ENCODE measurements at regions not wholly inside any gene's neighbourhood (a gene's known extent, or its start where the extent isn't known, plus 50 kb on each side); places are given as distances from the start of the nearest gene placed in this dataset.

GRCh38 chr4:71857713-71858451, 74.0 kb upstream of the GC start:
- H3K4me1 ChIP-seq (replicated peaks; ENCODE audit: insufficient read depth), result no peaks in the 10 kb centered on the region
- ChIA-PET POLR2A (ENCODE audit: unreplicated experiment) (interaction anchor here (0.7 kb wide), 1 partner anchor 9 kb away, joined by 4 read pairs; no protein-coding TSS in a partner anchor), CTCF (no interaction called here)
- no TSS peak for BruUV-seq (replicated peaks)
- intact Hi-C loops (cut with micrococcal nuclease; ENCODE audit: unreplicated experiment), result no loop called here
- no peak overlapping the region for H3K4me3 ChIP-seq
- H4K20me1 ChIP-seq (ENCODE audit: insufficient read depth), result no peaks in the 10 kb centered on the region
- DNase-seq, result no peak
- H3K4me2 ChIP-seq, result no peak overlapping the region
- no peak overlapping the region for H3K27ac ChIP-seq
- TF ChIP-seq EZH2 (IDR thresholded peaks at IDR 0.05; ENCODE audit: low read depth) (no peak), CTCF (conservative IDR thresholded peaks at IDR 0.05) (no peak)
- H3K79me2 ChIP-seq (ENCODE audit: low read depth), result no peaks in the 10 kb centered on the region
- H3K9me3 ChIP-seq (ENCODE audit: insufficient read depth, low read depth), result no peaks in the 10 kb centered on the region
- H3K27me3 ChIP-seq (ENCODE audit: insufficient read depth, low read depth), result no peaks in the 10 kb centered on the region
- no peaks in the 10 kb centered on the region for H3K36me3 ChIP-seq (ENCODE audit: low read depth)
- no peaks in the 10 kb centered on the region for H3K9me2 ChIP-seq (ENCODE audit: insufficient read depth)
- no peaks in the 10 kb centered on the region for H3F3A ChIP-seq (ENCODE audit: insufficient read depth, low read depth)
- no peak overlapping the region for H2AFZ ChIP-seq

- no peak overlapping the region for H3K27ac ChIP-seq
- POLR2A ChIA-PET (ENCODE audit: unreplicated experiment), result no interaction called here
- no peaks in the 10 kb centered on the region for H3K9me3 ChIP-seq (ENCODE audit: insufficient read depth, low read depth)
- intact Hi-C loops (cut with micrococcal nuclease; ENCODE audit: unreplicated experiment), result no loop called here
- no peaks in the 10 kb centered on the region for H3F3A ChIP-seq (ENCODE audit: insufficient read depth, low read depth)
- no peak overlapping the region for H2AFZ ChIP-seq
- H3K4me1 ChIP-seq (replicated peaks; ENCODE audit: insufficient read depth), result no peaks in the 10 kb centered on the region
- no peaks in the 10 kb centered on the region for H3K36me3 ChIP-seq (ENCODE audit: low read depth)
- no peak for DNase-seq
- no peaks in the 10 kb centered on the region for H4K20me1 ChIP-seq (ENCODE audit: insufficient read depth)
- BruUV-seq (replicated peaks), result no TSS peak
- no peaks in the 10 kb centered on the region for H3K79me2 ChIP-seq (ENCODE audit: low read depth)
- no peak overlapping the region for H3K4me3 ChIP-seq
- no peaks in the 10 kb centered on the region for H3K9me2 ChIP-seq (ENCODE audit: insufficient read depth)
- no peak for TF ChIP-seq EZH2 (IDR thresholded peaks at IDR 0.05; ENCODE audit: low read depth)
- no peak for TF ChIP-seq CTCF (conservative IDR thresholded peaks at IDR 0.05)
- no peak overlapping the region for H3K4me2 ChIP-seq
- no peaks in the 10 kb centered on the region for H3K27me3 ChIP-seq (ENCODE audit: insufficient read depth, low read depth)
- CTCF ChIA-PET, result no interaction called here
Observed at GRCh38 chr4:71860643-71861042, 76.8 kb upstream of the GC start.

- Histone ChIP-seq H3K27me3 (ENCODE audit: insufficient read depth, low read depth) (no peaks in the 10 kb centered on the region), H3K27ac (no peak overlapping the region), H3K9me2 (ENCODE audit: insufficient read depth) (no peaks in the 10 kb centered on the region), H3K36me3 (ENCODE audit: low read depth) (no peaks in the 10 kb centered on the region), H3K4me3 (no peak overlapping the region), H3K79me2 (ENCODE audit: low read depth) (no peaks in the 10 kb centered on the region), H3F3A (ENCODE audit: insufficient read depth, low read depth) (no peaks in the 10 kb centered on the region), H3K4me1 (replicated peaks; ENCODE audit: insufficient read depth) (no peaks in the 10 kb centered on the region), H3K4me2 (no peak overlapping the region), H4K20me1 (ENCODE audit: insufficient read depth) (no peaks in the 10 kb centered on the region), H3K9me3 (ENCODE audit: insufficient read depth, low read depth) (no peaks in the 10 kb centered on the region), H2AFZ (no peak overlapping the region)
- BruUV-seq (replicated peaks), result no TSS peak
- intact Hi-C loops (cut with micrococcal nuclease; ENCODE audit: unreplicated experiment), result no loop called here
- no peak for DNase-seq
- ChIA-PET CTCF (no interaction called here), POLR2A (ENCODE audit: unreplicated experiment) (no interaction called here)
- no peak for TF ChIP-seq CTCF (conservative IDR thresholded peaks at IDR 0.05)
- TF ChIP-seq EZH2 (IDR thresholded peaks at IDR 0.05; ENCODE audit: low read depth), result no peak
Observed at GRCh38 chr4:71862315-71862714, 78.4 kb upstream of the GC start.
